ENCODE measurements at regions not wholly inside any gene's neighbourhood (a gene's known extent, or its start where the extent isn't known, plus 50 kb on each side); places are given as distances from the start of the nearest gene placed in this dataset.

DNA sequence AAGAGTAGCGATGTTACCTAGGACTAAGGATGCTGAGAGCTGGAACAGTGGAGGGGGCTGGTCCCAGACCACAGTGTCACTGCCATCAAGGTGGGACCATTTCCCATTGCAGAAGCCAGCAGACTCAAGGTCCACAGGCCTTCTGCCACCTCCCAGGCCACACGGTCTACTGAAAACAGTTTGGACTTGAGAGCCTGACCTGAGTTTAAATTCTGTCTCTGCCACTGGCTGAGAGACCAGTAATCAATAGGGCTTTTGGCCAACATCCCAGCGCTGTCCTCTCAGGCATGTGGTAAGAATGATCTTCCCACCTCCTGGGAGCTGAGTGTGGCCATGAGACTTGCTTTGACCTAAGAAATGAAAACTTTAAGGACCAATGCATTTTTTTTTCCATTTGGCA, 331.4 kb upstream of the CDH5 start (continued):
- TF ChIP-seq EZH2 (IDR thresholded peaks at IDR 0.05; ENCODE audit: low read depth, low read length, severe bottlenecking) = no peak
- TF ChIP-seq BACH1 (IDR thresholded peaks at IDR 0.05; ENCODE audit: low read length) = no peak
- no peak for TF ChIP-seq SUZ12 (IDR thresholded peaks at IDR 0.05; ENCODE audit: low read length)
- TF ChIP-seq, protein P1, sequence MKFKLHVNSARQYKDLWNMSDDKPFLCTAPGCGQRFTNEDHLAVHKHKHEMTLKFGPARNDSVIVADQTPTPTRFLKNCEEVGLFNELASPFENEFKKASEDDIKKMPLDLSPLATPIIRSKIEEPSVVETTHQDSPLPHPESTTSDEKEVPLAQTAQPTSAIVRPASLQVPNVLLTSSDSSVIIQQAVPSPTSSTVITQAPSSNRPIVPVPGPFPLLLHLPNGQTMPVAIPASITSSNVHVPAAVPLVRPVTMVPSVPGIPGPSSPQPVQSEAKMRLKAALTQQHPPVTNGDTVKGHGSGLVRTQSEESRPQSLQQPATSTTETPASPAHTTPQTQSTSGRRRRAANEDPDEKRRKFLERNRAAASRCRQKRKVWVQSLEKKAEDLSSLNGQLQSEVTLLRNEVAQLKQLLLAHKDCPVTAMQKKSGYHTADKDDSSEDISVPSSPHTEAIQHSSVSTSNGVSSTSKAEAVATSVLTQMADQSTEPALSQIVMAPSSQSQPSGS (IDR thresholded peaks at IDR 0.05; ENCODE audit: low read length) = no peak
- TF ChIP-seq SIX5 (IDR thresholded peaks at IDR 0.05; ENCODE audit: low read depth, low read length) = no peak
- TF ChIP-seq NANOG (IDR thresholded peaks at IDR 0.05; ENCODE audit: insufficient read depth, low read depth, low read length, poor library complexity, severe bottlenecking) = no peak
- no peak for TF ChIP-seq SP4 (IDR thresholded peaks at IDR 0.05; ENCODE audit: low read length)

Measured in H1 (cell line).